ENCODE measurements at regions not wholly inside any gene's neighbourhood (a gene's known extent, or its start where the extent isn't known, plus 50 kb on each side); places are given as distances from the start of the nearest gene placed in this dataset.

DNA sequence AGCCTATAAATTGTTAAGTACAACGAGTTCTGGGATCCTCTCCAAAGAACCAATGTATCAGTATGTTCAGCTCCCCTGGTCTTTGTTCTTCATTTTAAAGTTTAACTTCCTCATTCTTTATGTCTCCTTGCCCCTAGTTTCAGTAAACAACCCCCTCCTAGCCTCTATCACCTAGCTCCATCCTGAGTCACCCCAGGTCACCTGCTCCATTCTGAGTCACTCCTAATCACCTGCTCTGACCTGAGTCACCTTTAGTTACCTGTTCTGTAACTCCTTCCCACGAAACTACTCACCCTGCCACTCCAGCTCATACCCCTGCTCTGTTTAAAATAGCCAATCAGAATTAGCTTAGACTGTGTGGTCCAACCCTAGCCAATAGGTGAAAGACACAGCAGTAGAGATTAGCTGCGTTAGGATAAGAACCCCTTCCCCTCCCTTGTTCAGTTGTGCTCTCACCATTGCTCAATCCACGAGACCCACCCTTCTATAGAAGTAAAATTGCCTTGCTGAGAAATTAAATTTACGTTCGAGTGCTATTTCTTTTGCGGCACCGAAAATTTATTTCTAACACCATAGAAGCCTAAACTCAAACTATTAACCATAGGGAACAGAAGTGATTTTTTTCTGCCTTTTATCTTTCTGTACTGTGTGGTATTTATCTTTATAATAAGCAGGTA lies 245.0 kb upstream of the ADAMTS9 start:
- no peak for DNase-seq

DNA sequence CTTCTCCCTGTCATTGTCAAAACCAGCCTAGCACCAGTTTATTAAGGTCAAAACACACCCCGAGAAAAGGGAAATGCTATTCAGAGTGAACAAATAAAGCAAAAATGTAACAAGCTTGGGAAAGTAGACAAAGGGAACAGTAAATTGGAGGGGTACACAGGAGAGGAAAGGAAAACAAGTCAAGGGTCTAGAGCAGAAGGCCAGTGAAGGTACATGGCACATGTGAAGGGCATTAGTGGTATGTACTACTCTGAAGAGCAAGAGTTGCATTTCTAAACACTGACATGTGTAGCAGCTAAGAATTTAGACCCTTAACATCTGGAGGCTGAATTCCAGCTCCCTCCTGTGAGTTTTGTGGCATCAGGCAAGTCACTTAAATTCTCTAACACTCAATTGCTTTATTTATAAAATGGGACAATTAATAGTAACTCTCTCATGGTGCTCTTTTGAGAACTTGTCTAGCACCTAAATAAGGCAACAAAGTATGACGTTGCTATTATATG lies 244.3 kb upstream of the ADAMTS9 start:
- no peak for DNase-seq

DNA sequence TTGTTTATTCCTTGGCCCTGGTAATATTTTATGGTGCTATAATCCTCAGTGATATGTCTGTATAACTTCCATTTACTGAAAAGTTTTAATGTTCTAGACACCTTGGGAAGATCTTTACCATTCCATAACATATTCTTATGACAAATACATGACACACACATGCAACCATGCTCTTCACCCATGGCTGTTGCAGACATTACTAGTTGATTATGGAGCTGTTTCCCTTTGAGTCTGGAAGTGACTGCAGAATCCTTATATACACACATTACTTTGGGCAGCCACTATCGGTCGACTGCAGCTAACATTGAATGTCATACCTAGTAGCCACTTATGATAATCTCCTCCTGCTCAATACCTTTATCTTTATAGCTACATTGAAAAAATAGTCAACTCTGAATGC lies 243.1 kb upstream of the ADAMTS9 start:
- no peak for DNase-seq

GRCh38 chr3:64928683-64929082 lies 240.9 kb upstream of the ADAMTS9 start:
- no peak for DNase-seq

- no peak for DNase-seq
Observed at GRCh38 chr3:64927689-64928088, 239.9 kb upstream of the ADAMTS9 start.

DNA sequence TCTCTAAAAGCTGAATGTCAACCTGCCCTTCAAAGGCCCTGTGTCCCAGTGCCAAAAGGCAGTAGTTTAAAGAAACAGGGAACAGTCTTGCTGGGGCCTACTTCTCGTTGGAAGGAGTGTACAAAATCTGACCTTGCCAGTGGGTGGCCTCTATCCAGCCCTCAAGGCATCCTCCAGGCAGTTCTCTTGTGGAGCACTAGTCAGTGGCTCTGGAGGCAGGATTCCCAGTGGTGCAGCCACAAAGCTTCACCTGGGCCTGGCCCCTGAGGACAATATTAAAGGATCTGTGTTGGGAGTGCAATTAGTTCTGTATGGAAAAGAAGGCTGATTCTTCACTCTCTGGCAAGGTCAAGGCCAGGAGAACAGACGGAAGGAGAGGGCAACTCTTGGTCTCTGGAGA lies 237.8 kb upstream of the ADAMTS9 start:
- no peak for DNase-seq

GRCh38 chr3:64924961-64925360 lies 237.2 kb upstream of the ADAMTS9 start:
- no peak for DNase-seq

GRCh38 chr3:64922213-64922612 lies 234.4 kb upstream of the ADAMTS9 start:
- no peak for DNase-seq

- DNase-seq = no peak
Observed at GRCh38 chr3:64921281-64922065, 233.7 kb upstream of the ADAMTS9 start.

- DNase-seq = no peak
Observed at GRCh38 chr3:64919934-64920333, 232.1 kb upstream of the ADAMTS9 start.

DNA sequence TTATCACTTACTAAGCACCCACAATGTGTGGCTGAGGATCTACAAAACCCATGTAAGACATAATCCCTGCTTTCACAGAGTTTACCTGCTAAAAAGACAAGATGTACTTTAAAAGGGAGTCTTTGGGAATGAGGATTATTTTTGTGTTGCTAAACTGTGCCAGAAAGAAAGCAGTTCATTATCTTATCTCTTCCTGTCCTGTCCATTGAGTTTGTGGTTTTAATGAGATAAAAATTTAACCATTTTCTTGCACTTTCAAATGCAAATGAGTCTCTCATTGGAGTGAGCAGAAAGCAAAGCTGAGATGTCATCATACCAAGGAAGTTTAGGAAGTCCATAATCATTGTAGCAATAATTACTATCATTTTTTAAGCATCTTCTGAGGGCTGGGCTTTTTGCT lies 231.2 kb upstream of the ADAMTS9 start:
- no peak for DNase-seq

DNA sequence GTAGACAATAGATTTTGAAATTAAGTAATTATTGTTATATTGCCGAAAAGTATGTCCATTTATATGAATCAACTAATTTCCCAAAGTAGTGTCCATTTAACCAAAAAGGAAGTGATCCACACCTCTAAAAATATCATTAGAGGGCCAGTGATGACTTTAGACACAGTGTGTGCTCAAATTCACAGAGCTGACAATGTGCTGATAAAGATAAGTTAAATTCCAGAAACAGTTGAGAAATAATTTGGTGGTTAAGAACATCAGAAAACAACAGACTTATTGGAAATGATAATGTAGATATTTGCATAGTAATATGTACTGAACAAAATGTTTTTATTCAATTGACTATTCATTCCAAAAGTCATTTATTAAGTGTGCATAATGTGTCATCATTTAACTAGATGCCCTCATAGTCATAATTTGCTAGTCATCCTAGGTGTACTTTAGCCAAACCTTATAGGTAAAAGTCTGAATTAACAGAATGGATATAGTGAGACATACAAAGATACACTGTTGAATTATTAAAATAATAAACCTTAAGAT lies 230.2 kb upstream of the ADAMTS9 start:
- DNase-seq = no peak

DNA sequence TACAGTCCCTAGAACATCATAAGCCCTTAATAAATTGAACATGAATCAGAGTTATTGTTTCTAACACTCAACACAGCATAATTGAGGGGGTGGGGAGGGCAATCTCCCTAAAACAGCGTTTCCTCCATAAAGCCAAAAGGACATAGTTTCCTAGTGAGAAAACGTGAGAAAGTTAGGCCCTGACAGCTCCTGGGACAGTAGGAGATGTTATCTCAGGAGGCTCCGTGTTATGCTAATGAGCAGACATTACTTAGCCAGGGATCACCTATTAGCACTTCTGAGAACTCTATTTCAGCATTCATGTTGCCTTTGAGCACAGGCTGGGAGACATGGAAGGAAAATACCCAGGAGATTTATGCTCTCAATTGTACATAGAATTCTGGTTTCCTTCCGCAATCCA lies 229.1 kb upstream of the ADAMTS9 start:
- no peak for DNase-seq

DNA sequence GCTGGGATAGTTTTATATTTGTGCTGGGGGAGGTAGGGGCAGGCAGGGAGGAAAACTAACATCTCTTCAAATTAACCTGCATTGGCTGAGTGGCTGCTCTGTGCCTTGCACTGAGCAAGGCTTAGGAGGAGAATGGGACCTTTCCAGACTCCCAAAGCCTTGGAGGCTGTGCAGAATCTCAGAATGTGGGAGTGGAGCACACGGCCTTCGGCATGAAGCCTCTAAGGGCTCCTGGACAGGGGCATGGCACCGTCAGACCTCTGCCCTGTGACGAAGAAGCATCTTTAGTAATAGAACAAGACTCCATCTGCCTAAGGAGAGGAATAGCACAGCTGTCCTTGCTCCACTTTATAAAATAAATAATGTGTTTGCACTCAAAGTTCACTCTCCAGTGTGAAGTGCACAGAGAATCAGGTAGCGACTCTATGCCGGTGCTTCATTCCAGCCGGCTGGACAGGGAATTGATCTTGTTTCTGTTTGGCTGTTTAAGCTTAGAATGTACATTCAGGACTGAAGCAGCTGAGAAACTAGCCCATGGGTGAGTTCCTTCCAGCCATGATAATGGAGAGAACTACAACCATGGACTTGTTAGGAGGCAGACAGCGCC lies 228.5 kb upstream of the ADAMTS9 start:
- no peak for DNase-seq

DNA sequence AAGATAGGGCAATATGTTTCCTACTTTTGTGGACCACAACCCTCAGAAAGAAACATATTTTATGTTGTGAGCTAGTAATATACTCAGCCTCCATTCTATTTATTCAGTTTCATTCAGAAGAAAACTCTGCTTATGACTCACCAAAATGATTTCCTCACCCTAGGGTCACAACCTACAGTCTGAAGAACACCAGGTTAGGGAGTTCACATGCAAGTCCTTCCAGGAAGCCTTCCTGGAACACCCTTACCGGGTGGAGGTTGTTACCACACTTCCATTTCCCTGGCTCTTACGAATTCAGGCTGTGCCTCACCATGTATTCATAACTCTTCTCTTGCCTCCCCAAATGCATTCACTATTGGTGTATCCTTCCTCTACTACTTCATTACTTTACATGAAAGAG lies 228.0 kb upstream of the ADAMTS9 start:
- no peak for DNase-seq

GRCh38 chr3:64913515-64913914 lies 225.7 kb upstream of the ADAMTS9 start:
- DNase-seq = no peak

- peak; percentile 47 for DNase-seq
Observed at GRCh38 chr3:64911138-64911537, 223.3 kb upstream of the ADAMTS9 start.

- DNase-seq = no peak
Observed at GRCh38 chr3:64909757-64910467, 222.1 kb upstream of the ADAMTS9 start.

DNA sequence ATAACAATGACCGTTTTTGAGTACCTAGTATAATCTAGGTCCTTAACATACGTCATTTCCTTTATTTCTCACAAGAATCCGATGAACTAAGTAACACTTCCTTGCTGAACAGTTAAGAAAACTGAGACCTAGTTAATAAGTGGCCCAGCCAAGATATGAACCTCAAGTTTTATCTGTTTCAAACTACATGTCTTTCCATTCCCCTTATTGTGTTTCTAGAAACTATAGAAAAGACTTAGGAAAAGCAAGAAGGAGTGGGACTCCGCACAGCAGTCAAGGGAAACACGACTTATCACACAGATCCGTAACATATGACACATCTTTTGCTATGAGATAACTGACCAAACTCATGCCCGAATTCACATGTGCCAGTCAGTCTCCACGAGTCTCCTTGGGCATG lies 221.2 kb upstream of the ADAMTS9 start:
- no peak for DNase-seq

DNA sequence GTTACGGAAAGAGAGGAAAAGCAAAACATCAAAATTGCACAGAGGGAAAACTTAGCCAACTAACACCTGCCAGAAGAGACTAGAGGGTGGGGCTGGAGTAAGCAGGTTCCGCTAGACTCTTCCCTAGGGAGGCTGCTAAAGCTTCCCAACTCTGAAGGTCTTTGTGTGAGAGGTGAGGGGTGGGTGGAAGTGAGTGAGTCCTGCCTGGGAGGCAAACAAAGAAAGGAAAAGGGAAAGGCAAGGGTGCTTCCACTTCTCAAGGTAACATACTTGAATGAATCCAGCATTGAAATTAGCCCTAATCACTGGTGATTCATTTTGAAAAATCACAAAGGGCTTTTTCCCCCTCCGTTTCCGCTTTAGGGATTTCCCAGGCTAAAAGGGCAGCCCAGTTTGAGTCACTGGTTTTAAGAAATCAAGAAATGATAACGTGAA lies 220.5 kb upstream of the ADAMTS9 start:
- DNase-seq = peak; percentile 8

GRCh38 chr3:64905906-64906410 lies 218.2 kb upstream of the ADAMTS9 start:
- DNase-seq = no peak

DNA sequence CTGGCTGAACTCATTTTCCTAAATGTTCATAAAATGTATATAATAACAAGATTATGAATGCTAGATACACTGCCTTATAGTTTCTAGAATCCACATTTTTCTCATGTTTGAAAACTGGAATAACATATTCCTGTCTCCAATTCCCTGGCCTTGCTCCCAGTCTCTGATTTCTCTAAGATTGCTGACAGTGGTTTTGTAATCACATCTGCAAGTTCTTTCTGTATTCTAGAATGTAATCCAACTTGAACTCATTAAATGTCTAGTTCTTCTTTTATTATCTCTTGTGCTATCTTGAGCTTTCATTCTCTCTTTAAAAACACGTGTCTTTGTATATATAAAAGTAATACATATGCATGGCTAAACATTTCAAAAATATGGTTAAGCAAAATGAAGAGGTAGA lies 215.2 kb upstream of the ADAMTS9 start:
- DNase-seq = no peak

- no peak for DNase-seq
Observed at GRCh38 chr3:64901986-64902516, 214.3 kb upstream of the ADAMTS9 start.

All from activated CD4-positive, alpha-beta T cell treated with anti-CD3 and anti-CD28 coated beads, Interleukin-10, Interleukin-2, amounts not matched to agents 100 ng/mL and 50 ng/mL, durations not matched to agents 16 hours and 8 hours (primary cell).